Endodermal cell (in vitro differentiated cells): ENCODE measurements at regions not wholly inside any gene's neighbourhood (a gene's known extent, or its start where the extent isn't known, plus 50 kb on each side); places are given as distances from the start of the nearest gene placed in this dataset.

Source experiments
- DNase-seq: peaks from one replicate; pipeline ENCODE4 v3.0.0-alpha.2; 2017
- H3K27ac ChIP-seq: 2 replicates; pipeline ENCODE4 v1.5.1; 2013; ENCODE audit warnings: mild to moderate bottlenecking, low read depth, low read length, moderate library complexity
- H3K27me3 ChIP-seq: 2 replicates; pipeline ENCODE4 v1.6.1; 2013; ENCODE audit warnings: mild to moderate bottlenecking, low read length, moderate library complexity; ENCODE audit not compliant: insufficient read depth, control insufficient read depth, poor library complexity, severe bottlenecking
- H3K36me3 ChIP-seq: 2 replicates; pipeline ENCODE4 v1.7.0; 2013; ENCODE audit warnings: mild to moderate bottlenecking, low read length, moderate library complexity; ENCODE audit not compliant: control insufficient read depth, insufficient read depth
- H3K4me1 ChIP-seq: one replicate; pipeline ENCODE4 v1.7.0; 2013; ENCODE audit warnings: low read length; ENCODE audit not compliant: control insufficient read depth, insufficient read depth
- H3K4me3 ChIP-seq: 2 replicates; pipeline ENCODE4 v1.5.1; 2013; ENCODE audit warnings: mild to moderate bottlenecking, low read length, moderate library complexity
- H3K9ac ChIP-seq: 2 replicates; pipeline ENCODE4 v1.6.1; 2013; ENCODE audit warnings: mild to moderate bottlenecking, low read length, moderate library complexity; ENCODE audit not compliant: poor library complexity, severe bottlenecking; ENCODE audit errors: extremely low read depth
- H3K9me3 ChIP-seq: 2 replicates; pipeline ENCODE4 v1.6.1; 2013; ENCODE audit warnings: mild to moderate bottlenecking, low read length, moderate library complexity; ENCODE audit not compliant: control insufficient read depth
- H3K27ac Mint-ChIP-seq: 2 replicates; pipeline ENCODE4 v1.8.0; 2020; ENCODE audit warnings: mixed read lengths
- H3K27me3 Mint-ChIP-seq: 2 replicates; pipeline ENCODE4 v1.8.0; 2021; ENCODE audit warnings: mild to moderate bottlenecking, mixed read lengths; ENCODE audit not compliant: insufficient read depth
- H3K36me3 Mint-ChIP-seq: 2 replicates; pipeline ENCODE4 v1.8.0; 2020; ENCODE audit warnings: low read depth, mixed read lengths
- H3K4me1 Mint-ChIP-seq: 2 replicates; pipeline ENCODE4 v1.8.0; 2020; ENCODE audit warnings: mixed read lengths
- H3K4me3 Mint-ChIP-seq: 2 replicates; pipeline ENCODE4 v1.8.0; 2020; ENCODE audit warnings: mild to moderate bottlenecking, moderate library complexity, mixed read lengths
- H3K9me3 Mint-ChIP-seq: 2 replicates; pipeline ENCODE4 v1.8.0; 2020; ENCODE audit warnings: mild to moderate bottlenecking, mixed read lengths
- CTCF ChIP-seq: fragments of 200-600 bp; sonication (generic); conservative IDR thresholded peaks from 2 replicates; pipeline ENCODE4 v1.5.0; 2021; ENCODE audit warnings: antibody characterized with exemption, mild to moderate bottlenecking
- WGBS, 2 experiments: methylation state at CpG; one replicate each; pipeline versions ENCODE4 v1.1.5 to v1.1.7; 2013; ENCODE audit warnings: missing lambda C conversion rate in 2 of 2, mixed read lengths in 1 of 2; ENCODE audit not compliant: insufficient coverage in 1 of 2, insufficient read length in 1 of 2; 5-methylcytosine and 5-hydroxymethylcytosine counted together

DNA sequence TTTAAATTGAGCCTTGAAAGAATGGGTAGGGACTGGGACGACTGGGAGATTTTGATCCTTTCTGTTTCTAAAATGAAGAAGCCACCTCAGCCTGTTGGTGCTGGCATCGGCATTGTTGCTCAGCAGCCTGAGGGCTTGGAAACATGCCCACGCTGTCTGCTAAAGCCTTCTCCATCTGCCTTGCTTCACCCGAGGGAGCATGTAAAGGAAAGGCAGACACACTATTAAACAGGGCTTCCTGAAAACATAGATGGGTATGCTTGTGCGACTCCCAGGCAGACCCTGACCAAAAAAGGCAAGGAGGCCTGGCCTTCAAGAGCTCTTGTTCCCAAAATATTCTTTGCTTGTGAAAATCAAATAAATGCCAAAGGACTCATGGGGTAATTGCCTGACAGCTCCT is 84.2 kb upstream of the SLC4A7 start:
- DNase-seq = no peak
- Mint-ChIP-seq H3K4me3 (no peak overlapping the region), H3K36me3 (no peaks in the 10 kb centered on the region), H3K27ac (no peak overlapping the region), H3K9me3 (no peaks in the 10 kb centered on the region), H3K4me1 (peaks cover 6% of the 10 kb centered on the region), H3K27me3 (no peaks in the 10 kb centered on the region)
- H3K9me3 ChIP-seq = no peaks in the 10 kb centered on the region
- H3K36me3 ChIP-seq = no peaks in the 10 kb centered on the region
- H3K9ac ChIP-seq = no peak overlapping the region
- no peaks in the 10 kb centered on the region for H3K27me3 ChIP-seq
- no peak overlapping the region for H3K27ac ChIP-seq
- H3K4me1 ChIP-seq = no peaks in the 10 kb centered on the region
- H3K4me3 ChIP-seq = no peak overlapping the region
- TF ChIP-seq CTCF = no peak
- WGBS, 2 experiments = 83 to 93% methylated on average over 4 to 5 of the region's 5 CpGs

DNA sequence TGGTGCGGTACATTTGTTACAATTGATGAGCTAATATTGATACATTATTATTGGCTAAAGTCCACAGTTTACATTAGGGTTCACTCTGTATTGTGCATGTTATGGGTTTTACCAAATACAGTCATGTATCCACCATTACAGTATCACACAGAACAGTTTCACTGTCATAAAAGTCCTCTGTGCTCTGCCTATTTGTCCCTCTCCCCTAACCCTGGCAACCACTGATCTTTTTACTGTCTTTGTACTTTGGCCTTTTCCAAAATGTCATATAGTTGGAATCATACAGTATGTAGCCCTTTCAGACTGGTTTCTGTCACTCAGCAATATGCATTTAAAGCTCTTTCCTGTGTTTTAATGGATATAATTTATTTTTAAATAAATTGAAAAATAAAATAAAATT is 83.1 kb upstream of the SLC4A7 start:
- Mint-ChIP-seq H3K27me3 (no peaks in the 10 kb centered on the region), H3K9me3 (no peaks in the 10 kb centered on the region), H3K4me3 (no peak overlapping the region), H3K4me1 (peaks cover 6% of the 10 kb centered on the region), H3K36me3 (no peaks in the 10 kb centered on the region), H3K27ac (no peak overlapping the region)
- no peaks in the 10 kb centered on the region for H3K4me1 ChIP-seq
- no peak overlapping the region for H3K27ac ChIP-seq
- H3K9me3 ChIP-seq = no peaks in the 10 kb centered on the region
- no peak for TF ChIP-seq CTCF
- DNase-seq = no peak
- no peak overlapping the region for H3K4me3 ChIP-seq
- H3K36me3 ChIP-seq = no peaks in the 10 kb centered on the region
- WGBS, 2 experiments = no CpG with 5 or more reads among the region's 1 CpG
- no peaks in the 10 kb centered on the region for H3K27me3 ChIP-seq
- no peak overlapping the region for H3K9ac ChIP-seq

GRCh38 chr3:27565201-27565852 is 81.1 kb upstream of the SLC4A7 start:
- Mint-ChIP-seq H3K4me3 (no peak overlapping the region), H3K27me3 (no peaks in the 10 kb centered on the region), H3K4me1 (peaks cover 1% of the 10 kb centered on the region), H3K27ac (no peak overlapping the region), H3K36me3 (no peaks in the 10 kb centered on the region), H3K9me3 (no peaks in the 10 kb centered on the region)
- Histone ChIP-seq H3K4me1 (no peaks in the 10 kb centered on the region), H3K4me3 (no peak overlapping the region), H3K9ac (no peak overlapping the region), H3K27ac (no peak overlapping the region), H3K27me3 (no peaks in the 10 kb centered on the region), H3K9me3 (no peaks in the 10 kb centered on the region), H3K36me3 (no peaks in the 10 kb centered on the region)
- DNase-seq = no peak
- no peak for TF ChIP-seq CTCF
- 80 to 96% methylated on average over 1 to 4 of the region's 5 CpGs for WGBS, 2 experiments
